ENCODE measurements at regions not wholly inside any gene's neighbourhood (a gene's known extent, or its start where the extent isn't known, plus 50 kb on each side); places are given as distances from the start of the nearest gene placed in this dataset.
"Not testable (repeated sequence)": the region's sequence is repeated elsewhere in the genome, so short reads cannot be mapped to it uniquely, and the experiment has no call there.

- TF ChIP-seq PATZ1 (CRISPR knock-in tag; IDR thresholded peaks at IDR 0.05; ENCODE audit: borderline replicate concordance); ARNTL (CRISPR knock-in tag; IDR thresholded peaks at IDR 0.05; ENCODE audit: borderline replicate concordance, low read depth); ZFP30 (CRISPR knock-in tag; IDR thresholded peaks at IDR 0.05); TSHZ2 (CRISPR knock-in tag; IDR thresholded peaks at IDR 0.05); RARB (CRISPR knock-in tag; IDR thresholded peaks at IDR 0.05): not testable (repeated sequence)
Observed at GRCh38 chr6:48530978-48531377, 420.0 kb upstream of the PTCHD4 start.

Measured in SK-N-SH treated with all-trans-retinoic acid at 6 μM for 48 hours (cell line).